Activated T-helper 17 cell treated with anti-CD3 and anti-CD28 coated beads, Interleukin-2, amount 50 U/mL, for 72 hours (primary cell): ENCODE measurements at regions not wholly inside any gene's neighbourhood (a gene's known extent, or its start where the extent isn't known, plus 50 kb on each side); places are given as distances from the start of the nearest gene placed in this dataset.

Source experiments
- ATAC-seq: fragments of 150-1000 bp; cut with Tn5 transposase; replicated peaks from 2 replicates; pipeline ENCODE4 v1.10.0; 2021; ENCODE audit warnings: mild to moderate bottlenecking, moderate library complexity
- H3K27ac Mint-ChIP-seq: one replicate; pipeline ENCODE4 v1.8.0; 2022; ENCODE audit warnings: mixed read lengths
- H3K27me3 Mint-ChIP-seq: one replicate; pipeline ENCODE4 v1.8.0; 2022; ENCODE audit warnings: mixed read lengths
- H3K36me3 Mint-ChIP-seq: one replicate; pipeline ENCODE4 v1.8.0; 2022; ENCODE audit warnings: low read depth, mild to moderate bottlenecking, mixed read lengths
- H3K4me1 Mint-ChIP-seq: one replicate; pipeline ENCODE4 v1.8.0; 2022; ENCODE audit warnings: mixed read lengths
- H3K4me3 Mint-ChIP-seq: one replicate; pipeline ENCODE4 v1.8.0; 2022; ENCODE audit warnings: mild to moderate bottlenecking, mixed read lengths
- H3K9me3 Mint-ChIP-seq: one replicate; pipeline ENCODE4 v1.8.0; 2022; ENCODE audit warnings: mixed read lengths

GRCh38 chr1:221344693-221345092 lies 397.2 kb downstream of the DUSP10 start:
- no peak overlapping the region for H3K27ac Mint-ChIP-seq
- H3K9me3 Mint-ChIP-seq: no peaks in the 10 kb centered on the region
- no peak for ATAC-seq
- no peak overlapping the region for H3K4me3 Mint-ChIP-seq
- peaks cover 7% of the 10 kb centered on the region for H3K27me3 Mint-ChIP-seq
- H3K4me1 Mint-ChIP-seq: no peaks in the 10 kb centered on the region
- H3K36me3 Mint-ChIP-seq: no peaks in the 10 kb centered on the region

GRCh38 chr1:221347706-221348105 lies 394.2 kb downstream of the DUSP10 start:
- peaks cover 7% of the 10 kb centered on the region for H3K27me3 Mint-ChIP-seq
- no peaks in the 10 kb centered on the region for H3K4me1 Mint-ChIP-seq
- no peak for ATAC-seq
- H3K36me3 Mint-ChIP-seq: no peaks in the 10 kb centered on the region
- no peaks in the 10 kb centered on the region for H3K9me3 Mint-ChIP-seq
- H3K27ac Mint-ChIP-seq: no peak overlapping the region
- no peak overlapping the region for H3K4me3 Mint-ChIP-seq

GRCh38 chr1:221350091-221350490 lies 391.8 kb downstream of the DUSP10 start:
- H3K4me3 Mint-ChIP-seq: no peak overlapping the region
- ATAC-seq: no peak

GRCh38 chr1:221356693-221357092 lies 385.2 kb downstream of the DUSP10 start:
- Mint-ChIP-seq H3K36me3 (no peaks in the 10 kb centered on the region), H3K9me3 (no peaks in the 10 kb centered on the region), H3K27ac (no peak overlapping the region), H3K4me1 (no peaks in the 10 kb centered on the region), H3K27me3 (peaks cover 6% of the 10 kb centered on the region), H3K4me3 (no peak overlapping the region)
- ATAC-seq: no peak

More at GRCh38 chr1:221350091-221350490, 391.8 kb downstream of the DUSP10 start:
- Mint-ChIP-seq H3K9me3 (no peaks in the 10 kb centered on the region), H3K36me3 (no peaks in the 10 kb centered on the region), H3K4me1 (no peaks in the 10 kb centered on the region), H3K27ac (no peak overlapping the region), H3K27me3 (no peaks in the 10 kb centered on the region)

- no peak for ATAC-seq
- Mint-ChIP-seq H3K27me3 (peaks cover 19% of the 10 kb centered on the region), H3K27ac (no peak overlapping the region), H3K4me1 (no peaks in the 10 kb centered on the region), H3K36me3 (no peaks in the 10 kb centered on the region), H3K4me3 (no peak overlapping the region), H3K9me3 (no peaks in the 10 kb centered on the region)
These were observed 378.9 kb downstream of the DUSP10 start for GRCh38 chr1:221363039-221363438.

- ATAC-seq: no peak
- H3K27me3 Mint-ChIP-seq: peaks cover 21% of the 10 kb centered on the region
- no peaks in the 10 kb centered on the region for H3K36me3 Mint-ChIP-seq
- H3K4me1 Mint-ChIP-seq: no peaks in the 10 kb centered on the region
- no peak overlapping the region for H3K27ac Mint-ChIP-seq
- H3K9me3 Mint-ChIP-seq: no peaks in the 10 kb centered on the region
- no peak overlapping the region for H3K4me3 Mint-ChIP-seq
These were observed 375.3 kb downstream of the DUSP10 start for GRCh38 chr1:221366495-221367110.

GRCh38 chr1:221371705-221372104 lies 370.2 kb downstream of the DUSP10 start:
- peaks cover 12% of the 10 kb centered on the region for H3K27me3 Mint-ChIP-seq
- no peaks in the 10 kb centered on the region for H3K36me3 Mint-ChIP-seq
- H3K4me1 Mint-ChIP-seq: no peaks in the 10 kb centered on the region
- no peak for ATAC-seq
- H3K9me3 Mint-ChIP-seq: no peaks in the 10 kb centered on the region
- no peak overlapping the region for H3K27ac Mint-ChIP-seq
- no peak overlapping the region for H3K4me3 Mint-ChIP-seq

GRCh38 chr1:221373795-221374194 lies 368.1 kb downstream of the DUSP10 start:
- Mint-ChIP-seq H3K9me3 (no peaks in the 10 kb centered on the region), H3K36me3 (no peaks in the 10 kb centered on the region), H3K4me1 (no peaks in the 10 kb centered on the region), H3K27me3 (peaks cover 14% of the 10 kb centered on the region), H3K4me3 (no peak overlapping the region), H3K27ac (no peak overlapping the region)
- ATAC-seq: no peak

GRCh38 chr1:221376286-221376685 lies 365.6 kb downstream of the DUSP10 start:
- H3K4me3 Mint-ChIP-seq: no peak overlapping the region
- H3K27ac Mint-ChIP-seq: no peak overlapping the region
- no peaks in the 10 kb centered on the region for H3K9me3 Mint-ChIP-seq
- H3K4me1 Mint-ChIP-seq: no peaks in the 10 kb centered on the region
- ATAC-seq: no peak
- peaks cover 9% of the 10 kb centered on the region for H3K27me3 Mint-ChIP-seq
- no peaks in the 10 kb centered on the region for H3K36me3 Mint-ChIP-seq

- no peaks in the 10 kb centered on the region for H3K4me1 Mint-ChIP-seq
- no peak for ATAC-seq
- no peak overlapping the region for H3K27ac Mint-ChIP-seq
- H3K4me3 Mint-ChIP-seq: no peak overlapping the region
- H3K36me3 Mint-ChIP-seq: no peaks in the 10 kb centered on the region
- no peaks in the 10 kb centered on the region for H3K9me3 Mint-ChIP-seq
- H3K27me3 Mint-ChIP-seq: no peaks in the 10 kb centered on the region
These were observed 359.8 kb downstream of the DUSP10 start for GRCh38 chr1:221381910-221382623.

- Mint-ChIP-seq H3K27me3 (peaks cover 32% of the 10 kb centered on the region), H3K4me1 (no peaks in the 10 kb centered on the region), H3K27ac (no peak overlapping the region), H3K4me3 (no peak overlapping the region), H3K9me3 (no peaks in the 10 kb centered on the region), H3K36me3 (no peaks in the 10 kb centered on the region)
- ATAC-seq: no peak
These were observed 349.4 kb downstream of the DUSP10 start for GRCh38 chr1:221392453-221392852.

GRCh38 chr1:221394011-221394544 lies 347.8 kb downstream of the DUSP10 start:
- Mint-ChIP-seq H3K4me1 (no peaks in the 10 kb centered on the region), H3K27ac (no peak overlapping the region), H3K36me3 (no peaks in the 10 kb centered on the region), H3K9me3 (peaks cover 6% of the 10 kb centered on the region), H3K27me3 (peaks cover 36% of the 10 kb centered on the region), H3K4me3 (no peak overlapping the region)
- no peak for ATAC-seq

GRCh38 chr1:221396526-221396925 lies 345.4 kb downstream of the DUSP10 start:
- Mint-ChIP-seq H3K27me3 (peaks cover 36% of the 10 kb centered on the region), H3K36me3 (no peaks in the 10 kb centered on the region), H3K4me1 (no peaks in the 10 kb centered on the region), H3K9me3 (peaks cover 12% of the 10 kb centered on the region), H3K27ac (no peak overlapping the region), H3K4me3 (no peak overlapping the region)
- ATAC-seq: no peak

- Mint-ChIP-seq H3K36me3 (no peaks in the 10 kb centered on the region), H3K27ac (no peak overlapping the region), H3K9me3 (peaks cover 12% of the 10 kb centered on the region), H3K4me1 (no peaks in the 10 kb centered on the region), H3K4me3 (no peak overlapping the region), H3K27me3 (peaks cover 36% of the 10 kb centered on the region)
- no peak for ATAC-seq
These were observed 344.7 kb downstream of the DUSP10 start for GRCh38 chr1:221397141-221397540.

- Mint-ChIP-seq H3K36me3 (no peaks in the 10 kb centered on the region), H3K9me3 (peaks cover 12% of the 10 kb centered on the region), H3K4me3 (no peak overlapping the region), H3K4me1 (no peaks in the 10 kb centered on the region), H3K27ac (no peak overlapping the region), H3K27me3 (peaks cover 36% of the 10 kb centered on the region)
- ATAC-seq: no peak
These were observed 344.3 kb downstream of the DUSP10 start for GRCh38 chr1:221397606-221398005.
